ENCODE measurements at regions not wholly inside any gene's neighbourhood (a gene's known extent, or its start where the extent isn't known, plus 50 kb on each side); places are given as distances from the start of the nearest gene placed in this dataset.

DNA sequence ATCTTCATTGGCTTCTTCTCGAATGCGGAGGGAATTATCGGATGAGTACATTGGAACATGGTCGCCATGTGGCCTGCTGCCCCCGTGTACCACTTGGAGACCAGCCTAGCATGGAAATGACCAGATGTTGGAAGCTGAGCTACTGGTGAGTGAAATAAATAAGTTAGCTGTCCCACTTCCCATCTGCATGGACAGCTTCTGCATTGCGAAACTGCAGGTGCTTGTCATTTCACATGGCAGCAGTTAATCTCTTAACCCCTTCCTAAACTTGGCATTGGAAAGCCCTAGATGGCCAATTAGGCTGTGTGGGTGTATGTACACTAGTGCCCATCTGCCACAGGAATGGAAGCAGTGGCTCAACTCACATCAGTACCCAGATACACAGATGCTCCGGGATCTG is 246.6 kb upstream of the IL12B start:
- Histone ChIP-seq H3K4me3 (no peak overlapping the region), H3K36me3 (no peaks in the 10 kb centered on the region), H3K9me3 (no peaks in the 10 kb centered on the region), H3K4me1 (no peaks in the 10 kb centered on the region), H3K27ac (no peak overlapping the region), H3K27me3 (no peaks in the 10 kb centered on the region)
- intact Hi-C loops (cut with DNase I; ENCODE audit: low total_unique reads) = no loop called here
- TF ChIP-seq, protein P1, sequence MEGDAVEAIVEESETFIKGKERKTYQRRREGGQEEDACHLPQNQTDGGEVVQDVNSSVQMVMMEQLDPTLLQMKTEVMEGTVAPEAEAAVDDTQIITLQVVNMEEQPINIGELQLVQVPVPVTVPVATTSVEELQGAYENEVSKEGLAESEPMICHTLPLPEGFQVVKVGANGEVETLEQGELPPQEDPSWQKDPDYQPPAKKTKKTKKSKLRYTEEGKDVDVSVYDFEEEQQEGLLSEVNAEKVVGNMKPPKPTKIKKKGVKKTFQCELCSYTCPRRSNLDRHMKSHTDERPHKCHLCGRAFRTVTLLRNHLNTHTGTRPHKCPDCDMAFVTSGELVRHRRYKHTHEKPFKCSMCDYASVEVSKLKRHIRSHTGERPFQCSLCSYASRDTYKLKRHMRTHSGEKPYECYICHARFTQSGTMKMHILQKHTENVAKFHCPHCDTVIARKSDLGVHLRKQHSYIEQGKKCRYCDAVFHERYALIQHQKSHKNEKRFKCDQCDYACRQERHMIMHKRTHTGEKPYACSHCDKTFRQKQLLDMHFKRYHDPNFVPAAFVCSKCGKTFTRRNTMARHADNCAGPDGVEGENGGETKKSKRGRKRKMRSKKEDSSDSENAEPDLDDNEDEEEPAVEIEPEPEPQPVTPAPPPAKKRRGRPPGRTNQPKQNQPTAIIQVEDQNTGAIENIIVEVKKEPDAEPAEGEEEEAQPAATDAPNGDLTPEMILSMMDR (IDR thresholded peaks at IDR 0.05) = no peak
- no peak for DNase-seq

DNA sequence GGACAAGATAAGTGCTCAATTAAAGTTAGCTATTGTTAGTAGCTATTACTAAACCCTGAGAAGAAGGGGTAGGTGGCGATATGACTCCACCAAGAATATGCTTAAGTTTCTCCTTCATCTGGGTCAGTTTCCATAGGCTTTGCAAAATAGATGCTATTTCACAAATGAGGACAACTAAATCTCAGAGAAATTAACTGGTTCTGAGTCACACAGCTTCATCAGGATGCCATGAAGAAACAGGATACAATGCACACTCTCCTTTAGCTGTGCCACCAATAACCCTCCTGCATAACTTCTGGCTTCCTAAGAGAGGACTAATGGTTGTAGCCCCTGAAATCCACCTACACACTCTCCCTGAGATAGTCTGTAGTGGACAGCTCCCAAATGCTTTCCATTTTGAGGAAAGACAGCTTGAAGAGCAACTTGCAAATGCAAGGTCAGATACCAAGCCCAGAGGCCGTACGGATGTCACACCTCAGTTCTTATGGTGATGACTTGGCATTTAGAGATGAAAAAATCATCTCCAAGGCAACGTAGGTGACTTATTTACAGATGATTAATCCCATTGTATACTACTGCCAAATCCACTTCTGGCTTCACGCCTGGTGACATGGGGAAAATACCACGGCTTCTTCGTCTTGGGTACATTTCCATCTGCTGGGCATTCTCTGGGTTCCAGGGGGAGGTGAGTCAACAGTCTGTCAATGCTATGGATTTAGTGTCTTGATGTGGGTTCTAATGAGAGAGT is 251.4 kb upstream of the IL12B start:
- no peaks in the 10 kb centered on the region for H3K4me1 ChIP-seq
- H3K27ac ChIP-seq = no peak overlapping the region
- intact Hi-C loops (cut with DNase I; ENCODE audit: low total_unique reads) = no loop called here
- H3K4me3 ChIP-seq = no peak overlapping the region
- no peak for DNase-seq
- no peaks in the 10 kb centered on the region for H3K9me3 ChIP-seq
- TF ChIP-seq, protein P1 (IDR thresholded peaks at IDR 0.05) = no peak
- H3K36me3 ChIP-seq = no peaks in the 10 kb centered on the region
- no peaks in the 10 kb centered on the region for H3K27me3 ChIP-seq

DNA sequence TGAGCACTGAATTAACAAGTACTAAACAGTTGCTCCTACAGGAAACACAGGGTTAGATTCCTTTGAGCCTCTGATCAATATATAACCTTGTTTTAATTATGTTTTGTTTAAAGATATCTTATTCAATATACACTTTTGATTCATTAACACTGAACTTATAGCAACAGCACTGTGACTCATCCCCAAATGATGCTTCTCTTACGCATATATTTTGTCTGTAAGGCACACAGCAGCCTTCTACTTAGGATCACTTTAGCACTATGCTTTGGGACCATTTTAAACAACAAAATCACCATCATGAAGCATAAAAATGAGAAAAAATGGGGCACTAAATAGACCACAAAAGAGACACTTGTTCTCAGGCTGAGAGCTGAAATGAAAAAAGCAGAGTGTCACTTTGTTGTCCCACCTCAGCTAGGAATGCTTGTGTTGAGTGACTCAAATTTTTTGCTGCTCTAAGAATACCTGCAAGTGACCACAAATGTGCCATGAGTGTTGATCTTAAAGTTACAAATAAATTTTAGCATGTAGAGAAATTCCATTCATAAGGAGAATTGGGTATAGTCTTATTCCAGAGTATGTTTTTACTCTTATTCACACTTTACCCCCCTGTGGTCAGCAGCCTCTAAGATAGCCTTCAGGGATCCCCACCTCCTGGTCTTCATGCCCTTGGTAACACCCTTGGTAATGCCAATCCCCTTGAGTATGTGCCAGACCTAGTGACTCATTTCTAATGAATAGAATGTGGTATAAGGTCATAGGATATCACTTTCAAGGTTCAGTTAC is 252.7 kb upstream of the IL12B start:
- no peaks in the 10 kb centered on the region for H3K4me1 ChIP-seq
- no peaks in the 10 kb centered on the region for H3K27me3 ChIP-seq
- no peaks in the 10 kb centered on the region for H3K9me3 ChIP-seq
- H3K4me3 ChIP-seq = no peak overlapping the region
- no peaks in the 10 kb centered on the region for H3K36me3 ChIP-seq
- no peak for DNase-seq
- TF ChIP-seq, protein P1 (IDR thresholded peaks at IDR 0.05) = no peak
- no peak overlapping the region for H3K27ac ChIP-seq
- intact Hi-C loops (cut with DNase I; ENCODE audit: low total_unique reads) = no loop called here

DNA sequence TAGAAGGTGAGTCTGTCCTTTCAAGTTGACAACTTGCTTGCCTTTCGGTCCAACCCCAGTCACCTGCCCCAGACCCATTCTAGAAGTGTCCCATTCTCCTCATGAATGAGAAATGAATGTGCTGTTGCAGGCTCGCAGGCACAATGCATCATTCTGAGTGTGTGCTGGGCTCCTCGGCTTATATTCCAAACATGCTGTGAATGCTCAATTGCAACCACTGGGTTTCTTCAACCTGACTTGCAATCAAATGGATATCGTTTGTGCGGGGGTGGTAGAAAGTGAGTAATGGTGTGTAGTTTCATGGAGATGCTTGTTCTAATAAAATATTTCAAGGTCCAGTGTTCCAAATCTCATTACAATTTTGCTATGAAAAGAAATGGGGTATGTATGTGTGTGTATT is 256.6 kb upstream of the IL12B start:
- no peaks in the 10 kb centered on the region for H3K36me3 ChIP-seq
- intact Hi-C loops (cut with DNase I; ENCODE audit: low total_unique reads) = no loop called here
- no peak overlapping the region for H3K27ac ChIP-seq
- H3K9me3 ChIP-seq = no peaks in the 10 kb centered on the region
- DNase-seq = no peak
- H3K4me1 ChIP-seq = no peaks in the 10 kb centered on the region
- H3K27me3 ChIP-seq = no peaks in the 10 kb centered on the region
- TF ChIP-seq, protein P1 (IDR thresholded peaks at IDR 0.05) = no peak
- H3K4me3 ChIP-seq = no peak overlapping the region

DNA sequence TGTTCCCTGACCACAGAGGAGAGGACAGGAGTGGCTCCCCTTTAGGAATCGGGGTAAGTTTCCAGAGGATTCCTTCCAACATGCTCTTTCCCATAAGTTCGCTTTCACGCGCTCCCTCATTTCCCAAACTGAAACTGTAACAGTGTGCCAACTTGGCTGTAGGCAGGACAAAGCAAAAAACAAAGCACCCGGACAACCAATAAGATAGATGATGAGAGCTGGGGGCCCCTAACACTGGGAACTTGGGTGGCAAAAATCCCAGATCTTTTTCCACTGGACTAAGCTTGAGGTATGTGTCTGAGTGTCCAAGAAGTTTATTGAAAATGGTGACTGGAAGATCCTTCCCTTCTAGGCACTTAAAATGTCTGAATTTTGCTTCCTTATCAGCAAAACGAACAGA is 258.7 kb upstream of the IL12B start:
- no peaks in the 10 kb centered on the region for H3K36me3 ChIP-seq
- H3K27ac ChIP-seq = no peak overlapping the region
- no peak for DNase-seq
- TF ChIP-seq, protein P1 (IDR thresholded peaks at IDR 0.05) = no peak
- no peaks in the 10 kb centered on the region for H3K9me3 ChIP-seq
- H3K4me3 ChIP-seq = no peak overlapping the region
- no peaks in the 10 kb centered on the region for H3K4me1 ChIP-seq
- intact Hi-C loops (cut with DNase I; ENCODE audit: low total_unique reads) = no loop called here
- no peaks in the 10 kb centered on the region for H3K27me3 ChIP-seq
